Astrocyte (in vitro differentiated cells and primary cell): ENCODE measurements at regions not wholly inside any gene's neighbourhood (a gene's known extent, or its start where the extent isn't known, plus 50 kb on each side); places are given as distances from the start of the nearest gene placed in this dataset.

Experiments
- CTCF ChIP-seq: IDR thresholded peaks from 2 replicates; pipeline ENCODE4 v1.5.1; 2011; ENCODE audit warnings: low read depth, mild to moderate bottlenecking, inconsistent platforms, low read length, moderate library complexity; ENCODE audit not compliant: insufficient read depth
- EZH2 ChIP-seq: IDR thresholded peaks from 2 replicates; pipeline ENCODE4 v1.6.1; 2012; ENCODE audit warnings: mild to moderate bottlenecking, low read length, inconsistent platforms; ENCODE audit not compliant: insufficient read depth

GRCh38 chr2:9149726-9150567 lies 56.7 kb upstream of the ASAP2 start:
- TF ChIP-seq CTCF (no peak), EZH2 (no peak)
